ENCODE measurements at regions not wholly inside any gene's neighbourhood (a gene's known extent, or its start where the extent isn't known, plus 50 kb on each side); places are given as distances from the start of the nearest gene placed in this dataset.

DNA sequence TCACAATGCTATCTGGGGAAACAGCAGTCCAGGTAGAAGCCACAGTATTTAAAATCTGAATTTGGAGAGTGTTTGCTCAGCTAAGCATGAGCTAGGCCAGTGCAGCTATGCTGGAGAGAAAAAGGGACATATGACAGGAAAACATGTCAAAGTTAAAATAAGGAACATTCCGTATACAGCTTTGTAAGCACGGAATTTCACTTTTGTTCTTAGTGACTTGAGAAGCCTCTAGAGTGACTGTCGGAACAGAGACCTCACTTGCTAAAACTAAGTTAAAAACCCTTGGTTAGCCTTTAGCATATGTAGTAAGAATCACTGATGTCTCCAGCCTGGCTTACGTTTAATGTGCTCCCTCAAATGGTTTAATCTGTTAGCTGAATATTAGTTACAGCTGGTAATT, 661.7 kb downstream of the KCNT2 start:
- ATAC-seq (no peak), DNase-seq (ENCODE audit: low spot score) (no peak)

DNA sequence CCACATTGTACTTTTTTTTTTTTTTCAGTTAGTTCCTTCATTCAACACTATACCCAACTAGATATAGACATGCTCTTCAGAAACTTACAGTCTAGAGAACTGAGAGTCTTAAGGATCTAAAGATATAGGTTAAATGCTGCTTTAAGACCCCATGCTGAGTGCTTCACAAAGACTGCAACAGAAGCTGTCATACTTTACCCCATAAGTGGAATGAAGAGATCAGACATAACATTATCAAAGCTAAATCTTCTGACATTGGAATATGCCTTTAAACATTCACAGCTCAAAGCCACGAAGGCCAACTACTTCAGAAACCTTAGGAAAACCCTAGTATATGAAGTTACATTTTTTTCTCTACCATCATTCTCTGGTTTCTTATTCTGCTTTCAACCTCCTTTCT, 666.4 kb downstream of the KCNT2 start:
- DNase-seq (ENCODE audit: low spot score) (no peak), ATAC-seq (no peak)

- no peak for DNase-seq (ENCODE audit: low spot score)
- no peak for ATAC-seq
Observed at GRCh38 chr1:195941314-195941713, 666.9 kb downstream of the KCNT2 start.

DNA sequence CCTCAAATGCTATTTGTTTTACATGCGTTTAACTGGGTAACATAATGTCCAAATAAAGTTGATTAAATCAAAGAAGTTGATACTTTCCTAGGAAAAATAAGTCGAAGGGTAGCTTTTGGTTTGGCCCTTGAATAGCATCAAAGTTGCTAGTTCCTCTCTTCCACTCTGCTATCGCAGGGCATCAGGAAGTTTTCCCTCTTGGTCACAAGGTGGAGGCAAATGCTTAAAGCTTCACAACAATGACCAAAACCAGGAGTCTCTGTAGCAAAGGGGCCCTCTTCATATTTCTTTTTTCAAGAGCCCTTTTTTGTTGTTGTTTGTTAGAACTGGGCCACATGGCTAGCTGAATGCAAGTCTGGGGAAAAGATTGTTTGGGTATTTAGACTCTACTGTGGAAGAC, 668.4 kb downstream of the KCNT2 start:
- ATAC-seq, result no peak
- no peak for DNase-seq (ENCODE audit: low spot score)

DNA sequence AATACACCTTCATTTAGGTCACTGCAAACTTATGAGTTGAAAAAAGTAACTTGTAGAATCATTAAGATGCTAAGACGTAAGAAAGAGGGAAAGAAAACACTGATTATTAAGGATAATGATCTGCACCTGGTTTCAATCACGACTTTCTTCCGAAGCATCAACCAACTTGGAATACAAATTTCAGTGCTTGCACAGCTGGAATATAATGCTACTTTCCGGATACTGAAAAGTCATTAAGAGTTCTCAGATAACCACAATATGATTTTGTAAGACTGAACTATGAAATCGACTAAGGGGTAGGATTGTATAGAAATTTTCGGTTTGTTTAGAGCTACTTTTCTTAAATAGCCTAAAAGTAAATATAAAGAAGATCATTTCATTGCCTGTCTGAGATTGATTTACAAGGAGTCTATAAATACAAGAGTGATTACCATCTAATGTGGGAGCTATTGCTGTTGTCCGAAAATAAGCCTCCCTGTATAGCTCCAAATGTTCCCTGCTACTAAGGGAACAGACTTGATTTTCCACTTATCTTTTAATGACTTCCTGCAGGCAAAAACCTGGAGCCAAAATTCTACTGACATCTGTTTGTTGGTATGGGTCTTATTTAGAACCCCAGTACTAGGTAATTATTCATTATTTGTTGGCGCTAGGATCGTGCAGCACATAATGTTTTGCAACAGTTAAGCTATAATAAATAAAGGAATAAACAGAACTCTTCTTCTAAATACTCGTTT, 673.3 kb downstream of the KCNT2 start:
- no peak for ATAC-seq
- DNase-seq (ENCODE audit: low spot score), result no peak

GRCh38 chr1:195933835-195934234, 674.4 kb downstream of the KCNT2 start:
- no peak for ATAC-seq
- DNase-seq (ENCODE audit: low spot score), result no peak

- DNase-seq (ENCODE audit: low spot score) (no peak), ATAC-seq (no peak)
Observed at GRCh38 chr1:195915826-195916225, 692.4 kb downstream of the KCNT2 start.

GRCh38 chr1:195909061-195909460, 699.2 kb downstream of the KCNT2 start:
- DNase-seq (ENCODE audit: low spot score) (no peak), ATAC-seq (no peak)

DNA sequence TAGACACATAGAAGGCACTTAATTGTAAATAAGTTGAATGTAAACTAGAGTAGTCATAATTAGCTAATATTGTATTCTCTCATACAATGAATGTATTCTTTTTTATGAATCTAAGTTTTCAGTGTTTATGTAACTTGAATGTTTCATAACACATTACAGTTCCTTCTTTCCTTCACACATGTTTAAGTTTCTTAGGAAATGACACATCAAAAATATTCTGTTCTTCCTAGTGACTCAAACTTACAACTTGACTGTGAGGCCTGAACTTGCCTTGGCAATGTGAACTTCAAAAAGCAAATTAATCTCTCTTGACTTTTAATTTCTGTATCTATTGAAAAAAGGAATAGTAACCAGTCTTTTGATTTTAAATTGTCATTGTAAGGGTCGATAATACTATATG, 700.1 kb downstream of the KCNT2 start:
- ATAC-seq, result no peak
- DNase-seq (ENCODE audit: low spot score), result no peak

DNA sequence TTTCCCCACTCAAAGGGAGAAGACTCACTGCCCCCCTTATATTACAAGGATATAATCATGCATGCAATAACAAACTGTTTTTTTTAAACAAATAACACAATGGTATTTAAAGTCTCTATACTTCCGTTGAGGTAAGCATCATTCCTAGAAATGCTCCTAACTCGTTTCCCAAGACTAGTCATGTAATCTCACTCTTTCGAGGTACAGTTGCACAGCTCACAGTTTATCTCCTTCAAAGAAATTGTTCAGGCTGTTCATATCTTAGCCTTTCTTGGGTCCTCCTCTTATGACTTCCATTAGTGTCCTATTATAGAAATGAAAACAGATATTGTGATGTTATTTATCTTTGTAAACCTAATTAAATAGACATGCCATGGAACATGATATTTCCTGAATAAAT, 705.0 kb downstream of the KCNT2 start:
- ATAC-seq (no peak), DNase-seq (ENCODE audit: low spot score) (no peak)

DNA sequence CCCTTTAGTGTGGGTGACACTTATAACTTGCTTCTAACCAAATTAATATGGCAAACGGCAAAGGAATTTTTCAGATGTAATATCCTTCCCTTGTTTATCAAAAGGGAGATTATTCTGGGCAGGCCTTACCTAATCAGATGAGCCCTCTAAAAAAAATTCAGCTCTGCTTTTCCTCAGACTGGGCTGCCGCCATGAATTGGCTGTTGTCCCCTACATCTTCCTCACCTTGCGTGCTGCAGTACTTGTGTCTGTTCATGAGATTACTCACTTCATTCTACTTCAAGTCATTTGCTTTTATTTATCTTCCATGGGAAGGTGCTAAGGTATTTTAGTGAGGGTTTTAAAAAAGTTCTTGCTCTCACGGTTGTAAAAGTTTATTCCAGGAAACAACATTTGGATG, 705.5 kb downstream of the KCNT2 start:
- DNase-seq (ENCODE audit: low spot score) (no peak), ATAC-seq (no peak)

- ATAC-seq (no peak), DNase-seq (ENCODE audit: low spot score) (no peak)
Observed at GRCh38 chr1:195899762-195900352, 708.4 kb downstream of the KCNT2 start.

- no peak for ATAC-seq
- no peak for DNase-seq (ENCODE audit: low spot score)
Observed at GRCh38 chr1:195898924-195899323, 709.3 kb downstream of the KCNT2 start.

GRCh38 chr1:195898373-195898772, 709.9 kb downstream of the KCNT2 start:
- ATAC-seq, result no peak

DNA sequence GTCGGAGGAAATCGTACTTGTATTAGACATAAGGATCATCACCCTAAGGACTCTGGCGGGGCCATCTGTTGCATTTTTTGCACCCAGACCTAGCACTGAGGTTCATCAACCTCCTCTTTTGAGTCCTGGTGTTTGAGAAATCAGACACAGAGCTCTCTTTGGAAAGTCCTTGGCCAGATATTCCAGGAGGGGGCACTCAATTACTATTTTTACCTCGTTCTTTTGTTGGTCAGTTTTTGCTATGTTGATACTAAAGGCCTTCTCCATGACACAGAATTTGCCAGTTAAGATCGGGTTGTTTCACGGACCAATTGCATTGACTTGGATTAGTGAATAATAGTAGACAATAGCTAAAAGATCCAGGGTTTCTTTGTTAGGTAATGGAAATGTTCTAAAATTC, 711.2 kb downstream of the KCNT2 start:
- ATAC-seq (no peak), DNase-seq (ENCODE audit: low spot score) (no peak)

More at GRCh38 chr1:195898373-195898772, 709.9 kb downstream of the KCNT2 start:
- DNase-seq (ENCODE audit: low spot score), result no peak

DNA sequence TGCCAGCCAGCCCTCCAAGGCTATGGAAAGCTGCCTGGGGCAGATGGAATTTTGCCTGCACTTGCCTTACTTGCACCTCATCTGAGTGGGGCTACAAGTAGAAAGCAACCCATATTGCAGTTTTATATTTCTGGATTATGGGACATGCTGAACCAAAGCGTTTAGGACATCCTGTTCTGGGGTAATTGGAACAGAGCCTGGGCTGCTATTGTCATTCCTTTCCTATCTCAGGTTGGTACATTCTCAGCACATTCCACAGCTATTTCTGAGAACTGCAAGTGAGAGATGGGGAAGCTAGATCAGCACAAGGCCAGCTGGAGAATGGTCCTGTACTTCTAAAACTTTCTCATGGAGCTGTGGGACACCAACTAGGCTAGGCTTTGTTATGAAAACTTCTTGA, 713.8 kb downstream of the KCNT2 start:
- DNase-seq (ENCODE audit: low spot score), result no peak
- ATAC-seq, result no peak

DNA sequence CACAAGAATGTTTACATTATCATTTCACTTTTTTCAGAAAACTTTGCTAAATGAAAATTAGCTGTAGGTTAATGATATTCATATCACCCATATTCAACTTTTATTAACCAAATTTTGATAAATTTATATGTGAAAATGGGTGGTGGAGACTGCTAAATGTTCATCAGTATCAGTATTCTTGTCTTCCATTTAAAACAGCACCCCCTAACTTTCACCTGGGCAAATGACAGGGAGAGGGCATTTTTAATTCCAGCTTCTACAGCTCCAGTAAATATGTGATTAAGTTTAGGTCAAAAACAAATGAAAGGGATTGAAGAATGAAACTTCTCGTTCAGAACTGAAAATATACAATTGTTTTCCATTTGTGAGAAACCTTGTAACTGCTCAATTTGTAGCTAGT, 722.2 kb downstream of the KCNT2 start:
- DNase-seq (ENCODE audit: low spot score) (no peak), ATAC-seq (no peak)

DNA sequence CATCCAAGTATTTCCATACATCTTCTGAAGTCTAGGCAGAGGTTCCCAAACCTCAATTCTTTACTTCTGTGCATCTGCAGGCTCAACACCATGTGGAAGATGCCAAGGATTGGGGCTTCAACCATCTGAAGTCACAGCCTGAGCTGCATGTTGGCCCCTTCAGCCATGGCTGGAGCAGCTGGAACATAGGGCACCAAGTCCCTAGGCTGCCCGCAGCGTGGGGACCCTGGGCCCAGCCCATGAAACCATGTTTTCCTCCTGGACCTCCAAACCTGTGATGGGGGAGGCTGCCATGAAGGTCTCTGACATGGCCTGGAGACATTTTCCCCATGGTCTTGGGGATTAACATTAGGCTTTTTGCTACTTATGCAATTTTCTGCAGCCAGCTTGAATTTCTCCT, 729.8 kb downstream of the KCNT2 start:
- no peak for DNase-seq (ENCODE audit: low spot score)
- no peak for ATAC-seq

GRCh38 chr1:195876792-195877191, 731.4 kb downstream of the KCNT2 start:
- ATAC-seq (no peak), DNase-seq (ENCODE audit: low spot score) (no peak)

- DNase-seq (ENCODE audit: low spot score) (no peak), ATAC-seq (no peak)
Observed at GRCh38 chr1:195872376-195872775, 735.9 kb downstream of the KCNT2 start.

DNA sequence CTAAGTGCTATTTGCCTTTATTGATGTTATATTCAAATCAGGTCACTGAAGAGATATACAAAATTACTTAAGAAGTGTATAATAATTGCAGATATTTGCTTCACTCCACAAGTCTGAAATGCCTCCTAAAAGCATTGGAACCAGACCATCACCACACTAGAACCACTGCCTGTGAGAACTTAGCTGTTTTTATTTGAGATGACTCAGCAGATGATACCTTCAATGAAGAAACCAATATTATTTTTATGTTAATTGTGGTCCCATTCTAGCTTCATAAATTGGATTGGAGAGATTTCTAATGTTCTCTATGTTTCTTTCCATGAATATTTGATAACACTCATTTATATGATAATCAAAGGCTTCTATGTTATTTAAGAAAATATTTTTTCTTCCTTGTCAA, 740.6 kb downstream of the KCNT2 start:
- ATAC-seq (no peak), DNase-seq (ENCODE audit: low spot score) (no peak)

GRCh38 chr1:195866781-195867222, 741.4 kb downstream of the KCNT2 start:
- ATAC-seq (no peak), DNase-seq (ENCODE audit: low spot score) (no peak)

All from left lobe of liver (tissue), 2 donors.